Keratinocyte (primary cell): ENCODE measurements at regions not wholly inside any gene's neighbourhood (a gene's known extent, or its start where the extent isn't known, plus 50 kb on each side); places are given as distances from the start of the nearest gene placed in this dataset.

ENCODE experiments used
- DNase-seq: peaks from one replicate; pipeline ENCODE4 v3.0.0-alpha.2; 2011; ENCODE audit warnings: low read depth, missing footprints, low spot score
- FAIRE-seq: peaks from 2 replicates; lab custom pipeline; 2011; peaks lifted over from hg19 to GRCh38; lab: Jason Lieb, UNC
- H2AFZ ChIP-seq: 2 replicates; pipeline ENCODE4 v1.6.0; 2012; ENCODE audit warnings: low read length, control low read depth, inconsistent platforms; ENCODE audit not compliant: control insufficient read depth
- H3K27ac ChIP-seq: 2 replicates; pipeline ENCODE4 v1.5.1; 2011; ENCODE audit warnings: low read length; ENCODE audit not compliant: control insufficient read depth, insufficient read depth
- H3K27me3 ChIP-seq: 3 replicates; pipeline ENCODE4 v1.6.0; 2011; ENCODE audit warnings: low read length; ENCODE audit not compliant: control insufficient read depth, insufficient read depth; ENCODE audit errors: extremely low read depth
- H3K36me3 ChIP-seq, 2 experiments: 2 replicates in 1 of 2; 3 replicates in 1 of 2; pipeline ENCODE4 v1.5.1; 2011; ENCODE audit warnings: low read length in 2 of 2, mild to moderate bottlenecking in 1 of 2; ENCODE audit not compliant: control insufficient read depth in 2 of 2, insufficient read depth in 2 of 2; ENCODE audit errors: extremely low read depth in 1 of 2
- H3K4me1 ChIP-seq: 3 replicates; pipeline ENCODE4 v1.5.1; 2011; ENCODE audit warnings: low read length; ENCODE audit not compliant: control insufficient read depth, insufficient read depth; ENCODE audit errors: extremely low read depth
- H3K4me2 ChIP-seq: 3 replicates; pipeline ENCODE4 v1.6.0; 2011; ENCODE audit warnings: low read depth, low read length; ENCODE audit not compliant: control insufficient read depth, insufficient read depth; ENCODE audit errors: extremely low read depth
- H3K4me3 ChIP-seq, 3 experiments: fragments of 200-600 bp in 1 of 3; sonication (generic) in 1 of 3; 2 replicates in 2 of 3; 3 replicates in 1 of 3; pipeline ENCODE4 v1.5.1; 2011 to 2016; ENCODE audit warnings: low read length in 3 of 3, mild to moderate bottlenecking in 3 of 3, control low read depth in 2 of 3, inconsistent platforms in 1 of 3, low read depth in 1 of 3, mixed read lengths in 1 of 3, mixed run types in 1 of 3, moderate library complexity in 1 of 3; ENCODE audit not compliant: control insufficient read depth in 2 of 3, insufficient read depth in 2 of 3; ENCODE audit errors: extremely low read depth in 1 of 3
- H3K79me2 ChIP-seq: 2 replicates; pipeline ENCODE4 v1.6.0; 2012; ENCODE audit warnings: low read length; ENCODE audit not compliant: control insufficient read depth, insufficient read depth
- H3K9ac ChIP-seq: 3 replicates; pipeline ENCODE4 v1.6.0; 2011; ENCODE audit warnings: low read length; ENCODE audit not compliant: control insufficient read depth, insufficient read depth; ENCODE audit errors: extremely low read depth
- H3K9me1 ChIP-seq: 3 replicates; pipeline ENCODE4 v1.6.0; 2011; ENCODE audit warnings: low read length; ENCODE audit not compliant: control insufficient read depth, insufficient read depth; ENCODE audit errors: extremely low read depth
- H3K9me3 ChIP-seq: 2 replicates; pipeline ENCODE4 v1.5.1; 2012; ENCODE audit warnings: low read depth, low read length; ENCODE audit not compliant: control insufficient read depth
- H4K20me1 ChIP-seq: 3 replicates; pipeline ENCODE4 v1.6.0; 2011; ENCODE audit warnings: low read length; ENCODE audit not compliant: control insufficient read depth, insufficient read depth; ENCODE audit errors: extremely low read depth
- EZH2 ChIP-seq: IDR thresholded peaks from one replicate; pipeline ENCODE4 v1.6.1; 2012; ENCODE audit warnings: inconsistent platforms, mild to moderate bottlenecking, low read length, moderate library complexity
- dilution Hi-C: fragments of 300-500 bp; cut with MboI; formaldehyde crosslinking; loops from one replicate; pipeline ENCODE4 v1.7.0; 2020; ENCODE audit warnings: low sequenced_read_pairs; ENCODE audit not compliant: extremely low pct_ligation_motif_present
- TF ChIP-seq, protein P1 (sequence below), 3 experiments: IDR thresholded peaks in 1 of 3; conservative IDR thresholded peaks in 1 of 3; optimal IDR thresholded peaks in 1 of 3; 2 replicates in 2 of 3; 3 replicates in 1 of 3; pipeline versions ENCODE3 to v1.5.1; 2011; ENCODE audit warnings: low read length in 3 of 3, mild to moderate bottlenecking in 3 of 3, moderate library complexity in 2 of 3, control low read depth in 1 of 3, inconsistent platforms in 1 of 3; ENCODE audit not compliant: insufficient read depth in 2 of 3; ENCODE audit errors: extremely low read depth in 1 of 3

- no peak overlapping the region for H3K4me2 ChIP-seq
- DNase-seq (no peak), FAIRE-seq (no peak)
- no peaks in the 10 kb centered on the region for H4K20me1 ChIP-seq
- H3K9me3 ChIP-seq: no peaks in the 10 kb centered on the region
- no peak overlapping the region for H2AFZ ChIP-seq
- H3K4me3 ChIP-seq: no peak overlapping the region
- peaks cover 8% of the 10 kb centered on the region for H3K4me1 ChIP-seq
- dilution Hi-C loops: no loop called here
- no peaks in the 10 kb centered on the region for H3K9me1 ChIP-seq
- no peak overlapping the region for H3K27ac ChIP-seq
- no peaks in the 10 kb centered on the region for H3K27me3 ChIP-seq
- no peaks in the 10 kb centered on the region for H3K79me2 ChIP-seq
- no peak for TF ChIP-seq EZH2
- TF ChIP-seq, protein P1, sequence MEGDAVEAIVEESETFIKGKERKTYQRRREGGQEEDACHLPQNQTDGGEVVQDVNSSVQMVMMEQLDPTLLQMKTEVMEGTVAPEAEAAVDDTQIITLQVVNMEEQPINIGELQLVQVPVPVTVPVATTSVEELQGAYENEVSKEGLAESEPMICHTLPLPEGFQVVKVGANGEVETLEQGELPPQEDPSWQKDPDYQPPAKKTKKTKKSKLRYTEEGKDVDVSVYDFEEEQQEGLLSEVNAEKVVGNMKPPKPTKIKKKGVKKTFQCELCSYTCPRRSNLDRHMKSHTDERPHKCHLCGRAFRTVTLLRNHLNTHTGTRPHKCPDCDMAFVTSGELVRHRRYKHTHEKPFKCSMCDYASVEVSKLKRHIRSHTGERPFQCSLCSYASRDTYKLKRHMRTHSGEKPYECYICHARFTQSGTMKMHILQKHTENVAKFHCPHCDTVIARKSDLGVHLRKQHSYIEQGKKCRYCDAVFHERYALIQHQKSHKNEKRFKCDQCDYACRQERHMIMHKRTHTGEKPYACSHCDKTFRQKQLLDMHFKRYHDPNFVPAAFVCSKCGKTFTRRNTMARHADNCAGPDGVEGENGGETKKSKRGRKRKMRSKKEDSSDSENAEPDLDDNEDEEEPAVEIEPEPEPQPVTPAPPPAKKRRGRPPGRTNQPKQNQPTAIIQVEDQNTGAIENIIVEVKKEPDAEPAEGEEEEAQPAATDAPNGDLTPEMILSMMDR (optimal IDR thresholded peaks at IDR 0.05 in 1 of 3, IDR thresholded peaks at IDR 0.05 in 1 of 3, conservative IDR thresholded peaks at IDR 0.05 in 1 of 3; ENCODE audit: extremely low read depth in 1 of 3, insufficient read depth in 2 of 3, low read length in 3 of 3): no peak
- no peaks in the 10 kb centered on the region for H3K36me3 ChIP-seq
- no peak overlapping the region for H3K9ac ChIP-seq
Observed at GRCh38 chr1:90382161-90382560, 334.9 kb downstream of the BARHL2 start.

DNA sequence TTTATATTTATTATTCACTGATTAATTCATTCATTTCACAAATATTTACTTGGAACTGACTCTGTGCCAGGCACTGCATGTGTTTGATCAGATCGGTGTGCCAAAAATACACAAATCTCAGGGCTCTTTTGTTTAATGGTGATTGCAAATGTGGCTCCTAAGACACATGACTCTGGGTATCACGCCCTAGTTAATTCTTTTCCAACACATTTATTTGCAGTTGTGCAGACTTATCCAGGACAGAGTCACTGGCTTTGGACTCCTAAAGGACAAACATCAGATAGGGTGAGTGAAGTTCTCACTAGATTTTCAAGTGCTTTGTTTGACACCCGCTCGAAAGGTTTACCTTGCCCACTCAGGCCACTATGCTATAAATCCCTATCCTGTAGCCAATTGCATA, 335.5 kb downstream of the BARHL2 start:
- H3K4me1 ChIP-seq: peaks cover 3% of the 10 kb centered on the region
- dilution Hi-C loops: no loop called here
- H2AFZ ChIP-seq: no peak overlapping the region
- no peaks in the 10 kb centered on the region for H3K79me2 ChIP-seq
- no peaks in the 10 kb centered on the region for H3K9me1 ChIP-seq
- H3K9ac ChIP-seq: no peak overlapping the region
- no peak overlapping the region for H3K4me2 ChIP-seq
- DNase-seq (no peak), FAIRE-seq (no peak)
- H3K9me3 ChIP-seq: no peaks in the 10 kb centered on the region
- no peak overlapping the region for H3K27ac ChIP-seq
- H3K4me3 ChIP-seq: no peak overlapping the region
- no peaks in the 10 kb centered on the region for H4K20me1 ChIP-seq
- no peak for TF ChIP-seq EZH2
- TF ChIP-seq, protein P1 (optimal IDR thresholded peaks at IDR 0.05 in 1 of 3, IDR thresholded peaks at IDR 0.05 in 1 of 3, conservative IDR thresholded peaks at IDR 0.05 in 1 of 3; ENCODE audit: extremely low read depth in 1 of 3, insufficient read depth in 2 of 3, low read length in 3 of 3): no peak
- no peaks in the 10 kb centered on the region for H3K27me3 ChIP-seq
- H3K36me3 ChIP-seq: no peaks in the 10 kb centered on the region
